ENCODE measurements at regions not wholly inside any gene's neighbourhood (a gene's known extent, or its start where the extent isn't known, plus 50 kb on each side); places are given as distances from the start of the nearest gene placed in this dataset.
"Not testable (repeated sequence)": the region's sequence is repeated elsewhere in the genome, so short reads cannot be mapped to it uniquely, and the experiment has no call there.

GRCh38 chr18:28792404-28793086 lies 615.6 kb upstream of the CDH2 start:
- no peak for DNase-seq

DNA sequence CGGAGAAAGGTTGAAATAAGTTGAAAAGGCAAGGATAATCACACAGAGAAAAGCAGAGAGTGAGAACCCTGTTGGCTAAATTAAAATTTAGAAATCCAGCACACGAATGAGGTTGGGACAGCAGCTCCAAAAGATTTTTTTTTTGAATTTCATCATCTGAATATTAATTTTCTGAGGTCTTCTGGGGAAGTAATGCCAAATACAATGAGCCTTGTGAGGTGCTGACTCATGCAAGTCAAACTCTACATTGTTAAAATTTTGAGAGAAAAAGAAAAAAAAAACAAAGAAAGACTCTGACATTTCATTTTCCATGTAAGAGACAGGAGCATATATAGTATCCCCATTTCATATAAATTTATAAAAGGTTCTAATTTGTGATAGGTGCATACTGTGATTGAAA lies 614.2 kb upstream of the CDH2 start:
- no peak for DNase-seq

- DNase-seq: no peak
These were observed 612.6 kb upstream of the CDH2 start for GRCh38 chr18:28789502-28789901.

- DNase-seq: no peak
These were observed 610.0 kb upstream of the CDH2 start for GRCh38 chr18:28786926-28787325.

DNA sequence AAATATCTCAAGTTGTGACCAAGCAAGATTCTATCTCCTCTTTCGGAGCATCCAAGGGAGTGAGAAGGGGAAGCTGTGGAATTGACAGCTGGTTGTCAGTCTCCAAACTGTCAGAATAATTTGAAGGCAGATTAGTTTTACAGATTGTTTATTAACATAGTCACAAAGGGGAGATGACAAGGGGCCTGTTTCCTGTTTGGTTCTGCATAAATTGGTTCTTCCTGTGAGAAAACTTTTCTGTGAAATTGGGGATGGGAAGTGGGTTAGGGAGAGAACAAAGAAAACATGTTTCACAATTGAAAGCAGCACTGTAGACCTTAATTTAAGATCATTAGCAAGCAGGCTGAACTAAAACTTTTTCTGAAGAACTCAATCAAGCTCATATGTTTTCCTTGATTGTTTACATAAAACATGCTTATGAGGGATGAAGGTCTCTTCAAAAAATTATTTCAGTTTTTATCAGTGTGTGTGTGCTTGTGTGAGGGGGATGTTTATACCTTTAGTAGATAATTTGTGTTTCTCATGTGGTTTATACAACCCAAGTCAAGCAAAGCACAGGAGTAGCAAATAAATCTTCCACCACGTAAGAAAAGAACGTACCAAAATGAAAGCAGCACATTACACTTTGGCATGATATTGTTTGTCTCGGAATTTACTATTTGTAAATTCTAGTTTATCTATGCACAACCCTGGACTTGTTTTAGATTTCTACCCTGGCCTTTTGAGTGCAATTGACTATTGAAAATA lies 604.9 kb upstream of the CDH2 start:
- DNase-seq: no peak

DNA sequence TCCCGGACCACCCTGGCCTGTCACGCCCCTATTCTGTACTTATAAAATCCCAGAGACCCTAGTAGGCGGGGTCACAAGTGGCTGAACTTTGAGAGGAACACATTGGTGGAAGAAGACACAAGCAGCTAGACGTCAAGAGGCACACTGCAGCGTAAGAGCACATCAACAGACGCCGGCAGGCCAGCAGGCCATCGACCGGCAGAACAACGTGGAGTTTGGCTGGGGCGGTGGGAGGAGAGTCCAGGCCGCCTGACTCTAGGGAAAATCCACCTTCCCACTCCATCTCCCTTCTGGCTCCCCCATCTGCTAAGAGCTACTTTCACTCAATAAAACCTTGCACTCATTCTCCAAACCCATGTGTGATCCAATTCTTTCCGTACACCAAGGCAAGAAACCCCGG lies 601.8 kb upstream of the CDH2 start:
- no peak for DNase-seq

DNA sequence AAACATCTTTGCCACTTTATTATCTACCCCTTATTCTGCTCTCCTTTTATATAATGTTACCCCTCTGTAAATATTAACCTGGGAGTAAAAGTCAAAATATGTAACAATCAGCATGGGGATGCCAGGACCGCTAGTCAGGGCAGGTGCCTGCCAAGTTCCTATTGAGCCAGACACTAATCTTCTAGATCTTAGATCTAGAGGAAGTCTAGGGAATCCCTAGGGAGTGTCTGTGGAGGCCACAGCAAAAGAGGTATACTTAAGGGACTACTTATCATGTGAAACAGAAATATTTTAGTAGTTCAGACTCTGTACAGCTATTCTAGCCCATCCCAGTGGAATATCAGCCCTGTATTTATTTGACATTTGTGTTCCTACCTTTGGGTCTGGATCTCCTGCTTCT lies 600.8 kb upstream of the CDH2 start:
- DNase-seq: no peak

DNA sequence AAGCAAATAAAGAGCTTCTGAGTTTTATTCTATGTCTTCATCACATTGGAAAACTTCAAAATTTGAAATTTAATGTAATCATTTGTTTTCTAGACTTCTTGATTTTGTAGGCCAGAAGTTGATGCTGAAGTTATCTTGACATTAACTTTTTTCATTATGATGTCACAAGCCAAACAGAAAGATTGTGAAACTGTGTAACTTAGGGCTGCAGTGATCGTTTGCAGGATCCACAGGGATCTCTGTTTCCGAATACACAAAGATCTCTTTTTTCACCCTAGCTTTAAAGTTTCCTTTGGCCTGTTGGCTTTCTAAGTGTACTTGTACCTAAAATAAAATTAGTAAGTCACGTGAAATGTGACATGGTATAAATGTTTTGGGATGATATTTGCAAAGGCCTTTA lies 594.9 kb upstream of the CDH2 start:
- no peak for DNase-seq

- no peak for DNase-seq
These were observed 592.1 kb upstream of the CDH2 start for GRCh38 chr18:28768791-28769768.

DNA sequence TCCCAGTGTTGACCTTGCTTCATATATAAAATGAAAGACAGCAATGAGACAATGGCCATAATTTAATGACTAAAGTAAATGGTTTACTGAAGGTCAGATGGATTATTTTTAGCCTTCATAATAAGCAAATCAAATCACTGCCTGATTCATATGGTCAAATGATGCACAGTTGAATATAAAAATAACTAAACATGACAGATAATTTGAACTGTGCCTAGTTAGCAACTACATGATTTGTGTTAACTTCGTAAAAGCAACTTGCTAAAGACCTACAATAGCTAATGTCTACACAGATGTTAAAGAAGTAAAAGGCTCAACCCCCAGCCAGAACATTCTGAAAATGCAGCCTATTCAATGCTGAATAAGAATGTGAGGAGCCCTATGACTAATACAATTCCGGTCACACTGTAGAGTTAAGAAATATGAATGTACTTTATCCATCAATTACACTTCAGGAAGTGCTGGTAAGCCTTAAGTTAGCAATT lies 590.8 kb upstream of the CDH2 start:
- DNase-seq: no peak

DNA sequence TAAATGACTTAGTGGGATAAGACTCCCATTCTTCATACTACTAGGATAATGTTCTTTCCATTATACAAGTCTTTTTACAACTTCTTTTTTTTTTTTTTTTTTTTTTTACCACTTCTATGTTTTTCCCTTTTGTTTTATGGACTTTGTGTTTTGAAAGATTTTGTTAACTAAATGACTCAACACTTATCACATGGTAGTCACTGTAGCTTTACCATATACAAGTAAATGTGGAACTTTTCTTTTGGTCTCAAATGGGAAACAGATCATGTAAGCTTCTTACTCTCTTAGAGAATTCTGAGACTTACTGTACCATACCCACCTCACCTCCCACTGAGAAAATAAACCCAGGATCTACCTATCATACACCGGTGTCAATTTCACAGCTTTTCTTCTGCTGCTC lies 590.3 kb upstream of the CDH2 start:
- DNase-seq: no peak

DNA sequence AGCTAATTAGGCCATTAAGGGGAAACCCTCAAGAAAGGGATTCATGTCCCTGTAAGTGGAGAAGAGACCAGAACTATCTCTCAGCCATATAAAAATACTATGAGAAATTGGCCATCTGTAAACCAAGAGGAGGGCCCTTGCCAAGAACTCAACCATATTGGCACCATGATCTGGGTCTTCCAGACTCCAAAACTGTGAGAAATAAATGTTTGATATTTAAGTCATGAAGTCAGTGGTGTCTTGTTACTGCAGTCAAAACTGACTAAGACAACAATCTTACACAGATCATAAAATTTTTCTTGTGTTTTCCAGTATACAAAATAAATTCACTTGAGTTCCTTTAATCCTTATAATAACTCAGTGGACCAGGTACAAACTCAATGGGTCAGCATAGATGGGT lies 589.8 kb upstream of the CDH2 start:
- no peak for DNase-seq

DNA sequence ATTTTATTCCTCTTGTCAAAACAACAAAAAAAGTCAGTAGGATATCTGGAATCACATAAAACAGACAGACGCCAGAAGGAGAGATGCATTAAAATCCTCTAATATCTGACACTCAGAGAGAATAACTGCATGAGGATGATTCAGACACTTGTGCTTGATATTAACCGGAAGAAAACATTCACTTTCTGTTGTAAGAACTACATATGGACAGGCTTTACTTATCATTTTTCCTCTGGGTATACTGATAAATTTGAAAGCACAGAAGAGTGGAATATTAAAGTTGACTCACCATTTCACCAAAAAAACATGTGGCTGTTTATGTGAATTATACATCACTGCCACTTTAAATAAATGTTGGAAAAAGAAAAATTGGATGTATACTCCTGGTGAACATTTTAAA lies 589.1 kb upstream of the CDH2 start:
- DNase-seq: no peak

- no peak for DNase-seq
These were observed 583.4 kb upstream of the CDH2 start for GRCh38 chr18:28760299-28760698.

- DNase-seq: no peak
These were observed 580.6 kb upstream of the CDH2 start for GRCh38 chr18:28757466-28758008.

GRCh38 chr18:28743115-28743514 lies 566.2 kb upstream of the CDH2 start:
- DNase-seq: no peak

DNA sequence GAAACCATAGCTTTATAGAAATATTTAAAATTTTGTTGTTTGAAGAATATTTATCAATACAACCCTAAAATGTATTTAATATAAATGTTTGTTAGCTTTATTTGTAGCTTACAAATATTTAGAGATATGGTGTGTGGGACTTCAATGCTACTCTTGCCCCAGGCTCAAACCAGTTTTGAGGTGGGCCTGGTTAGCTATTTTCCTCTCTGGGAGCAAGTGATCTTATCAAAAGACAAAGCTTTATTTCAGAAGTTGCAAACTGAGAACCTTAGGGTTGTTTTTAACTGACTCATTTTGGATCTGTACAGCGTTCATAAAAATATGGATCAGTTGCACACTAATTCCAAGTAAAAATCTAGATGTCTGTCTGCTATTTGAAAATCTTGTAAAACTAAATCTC lies 563.6 kb upstream of the CDH2 start:
- no peak for DNase-seq

DNA sequence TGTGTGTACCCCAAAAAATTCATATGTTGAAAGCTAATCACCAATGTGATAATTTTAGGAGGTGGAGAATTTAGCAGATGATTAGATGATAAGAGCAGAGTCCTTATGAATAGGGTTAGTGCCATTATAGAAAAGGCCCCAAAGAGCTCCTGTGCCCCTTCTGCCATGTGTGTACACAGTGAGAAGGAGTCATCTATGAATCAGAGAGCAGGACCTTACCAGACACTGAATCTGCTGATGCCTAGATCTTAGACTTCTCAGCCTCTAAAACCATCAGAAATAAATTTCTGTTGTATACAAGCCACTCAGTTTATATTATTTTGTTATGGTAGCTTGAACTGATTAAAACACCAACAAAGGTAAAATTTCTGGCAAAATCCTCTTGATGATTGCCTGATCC lies 560.0 kb upstream of the CDH2 start:
- no peak for DNase-seq

- DNase-seq: no peak
These were observed 559.3 kb upstream of the CDH2 start for GRCh38 chr18:28736223-28736622.

GRCh38 chr18:28735731-28736130 lies 558.8 kb upstream of the CDH2 start:
- no peak for DNase-seq

GRCh38 chr18:28729321-28729720 lies 552.4 kb upstream of the CDH2 start:
- no peak for DNase-seq

DNA sequence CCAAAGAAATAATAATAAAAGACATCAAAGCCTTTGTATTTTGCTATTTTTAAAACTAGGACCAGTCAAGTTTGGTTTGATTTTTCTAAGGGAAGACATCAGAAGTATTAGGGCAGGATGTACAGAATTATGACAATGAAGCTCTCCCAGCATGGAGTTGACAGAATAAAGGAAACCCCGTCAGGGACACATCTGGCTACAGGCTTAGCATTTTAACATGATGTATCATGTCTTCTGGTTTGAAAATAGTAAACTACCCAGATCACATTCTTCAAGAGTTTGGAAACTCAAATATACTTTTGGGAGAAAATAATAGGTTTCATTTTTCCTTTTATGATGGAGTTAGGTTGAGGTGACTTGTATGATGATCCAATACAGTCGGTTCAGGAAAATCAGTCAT lies 552.0 kb upstream of the CDH2 start:
- no peak for DNase-seq

DNA sequence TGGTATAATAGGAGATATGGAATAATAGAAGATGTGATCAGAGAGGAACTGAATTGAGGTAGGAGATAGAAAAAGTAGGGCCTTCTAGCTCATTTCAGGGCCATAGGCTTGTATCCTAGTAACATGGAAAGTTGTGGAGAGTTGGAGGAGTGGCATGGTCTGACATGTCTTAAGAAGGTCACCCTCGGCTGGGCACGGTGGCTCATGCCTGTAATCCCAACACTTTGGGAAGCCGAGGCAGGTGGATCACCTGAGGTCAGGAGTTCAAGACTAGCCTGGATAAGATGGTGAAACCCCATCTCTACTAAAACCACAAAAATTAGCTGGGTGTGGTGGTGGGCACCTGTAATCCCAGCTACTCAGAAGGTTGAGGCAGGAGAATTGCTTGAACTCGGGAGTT lies 550.3 kb upstream of the CDH2 start:
- not testable (repeated sequence) for DNase-seq
